ENCODE measurements at regions not wholly inside any gene's neighbourhood (a gene's known extent, or its start where the extent isn't known, plus 50 kb on each side); places are given as distances from the start of the nearest gene placed in this dataset.
"Not testable (repeated sequence)": the region's sequence is repeated elsewhere in the genome, so short reads cannot be mapped to it uniquely, and the experiment has no call there.

DNA sequence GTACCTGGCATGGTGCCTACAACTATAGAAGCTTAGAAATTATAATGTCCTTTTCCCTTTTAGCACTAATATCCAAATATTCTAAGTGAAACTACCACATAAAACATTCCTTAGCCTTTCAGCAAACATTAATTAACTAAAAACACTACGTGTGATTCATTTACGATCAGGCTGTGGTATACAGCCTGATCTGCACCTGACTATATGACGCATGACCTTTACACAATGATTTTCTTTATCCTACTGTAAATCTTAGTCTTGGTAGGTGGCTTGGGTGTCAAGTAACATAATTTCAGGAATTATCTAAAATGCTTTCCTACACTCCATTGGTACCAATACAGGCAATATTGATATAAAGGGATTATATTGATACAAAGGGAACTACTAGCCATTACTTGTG is 686.7 kb downstream of the DTWD2 start:
- Mint-ChIP-seq H3K9me3 (peaks cover 6% of the 10 kb centered on the region), H3K36me3 (no peaks in the 10 kb centered on the region), H3K27ac (no peak overlapping the region), H3K4me3 (no peak overlapping the region), H3K4me1 (ENCODE audit: low read depth in 2 of 2) (no peaks in the 10 kb centered on the region), H3K27me3 (no peaks in the 10 kb centered on the region)
- DNase-seq (ENCODE audit: low spot score) (no peak), ATAC-seq (no peak)

DNA sequence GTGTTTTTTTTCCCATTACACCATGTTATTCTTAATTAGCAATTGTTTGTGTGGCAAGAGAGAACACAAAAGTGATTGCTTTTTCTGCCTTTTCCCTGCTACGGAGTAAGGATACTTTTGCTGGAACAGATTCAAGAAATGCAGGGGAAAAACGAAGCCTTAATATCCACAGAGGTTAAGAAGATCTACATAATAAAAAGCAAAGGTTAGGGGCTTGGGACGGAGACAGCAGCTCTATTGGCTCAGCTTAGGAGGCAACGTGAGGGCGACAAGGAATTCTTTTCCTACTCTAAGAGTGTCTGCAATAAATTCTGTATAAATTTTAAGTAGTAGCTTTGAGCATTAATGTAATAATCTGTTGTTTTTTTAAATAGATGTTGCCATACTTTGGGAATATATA is 693.3 kb downstream of the DTWD2 start:
- peaks cover 13% of the 10 kb centered on the region for H3K9me3 Mint-ChIP-seq
- H3K27ac Mint-ChIP-seq, result no peak overlapping the region
- no peak overlapping the region for H3K4me3 Mint-ChIP-seq
- DNase-seq (ENCODE audit: low spot score) (no peak), ATAC-seq (no peak)
- no peaks in the 10 kb centered on the region for H3K27me3 Mint-ChIP-seq
- H3K36me3 Mint-ChIP-seq, result peaks cover 9% of the 10 kb centered on the region
- H3K4me1 Mint-ChIP-seq (ENCODE audit: low read depth in 2 of 2), result no peaks in the 10 kb centered on the region

DNA sequence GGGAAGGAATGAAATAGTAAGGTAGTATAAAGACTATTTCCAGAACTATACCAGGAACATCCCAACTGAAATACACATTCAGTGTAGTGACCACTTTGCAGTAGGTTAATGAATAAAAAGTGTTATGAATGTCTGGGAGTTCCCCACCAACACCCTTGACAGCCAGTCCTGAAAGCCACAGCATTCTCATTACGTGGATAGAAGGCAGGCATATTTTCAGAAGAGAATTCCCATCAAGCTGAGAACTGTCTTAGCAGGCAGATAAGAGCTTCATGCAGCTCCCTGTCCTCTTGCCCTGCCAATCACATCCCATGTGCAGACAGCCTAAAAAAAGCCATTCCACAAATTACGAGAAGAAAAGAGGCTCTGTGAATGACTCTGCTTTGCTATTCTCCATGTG is 695.0 kb downstream of the DTWD2 start:
- Mint-ChIP-seq H3K4me1 (ENCODE audit: low read depth in 2 of 2) (no peaks in the 10 kb centered on the region), H3K4me3 (no peak overlapping the region), H3K27ac (no peak overlapping the region), H3K27me3 (no peaks in the 10 kb centered on the region), H3K9me3 (peaks cover 16% of the 10 kb centered on the region), H3K36me3 (peaks cover 14% of the 10 kb centered on the region)
- DNase-seq (ENCODE audit: low spot score) (no peak), ATAC-seq (no peak)

DNA sequence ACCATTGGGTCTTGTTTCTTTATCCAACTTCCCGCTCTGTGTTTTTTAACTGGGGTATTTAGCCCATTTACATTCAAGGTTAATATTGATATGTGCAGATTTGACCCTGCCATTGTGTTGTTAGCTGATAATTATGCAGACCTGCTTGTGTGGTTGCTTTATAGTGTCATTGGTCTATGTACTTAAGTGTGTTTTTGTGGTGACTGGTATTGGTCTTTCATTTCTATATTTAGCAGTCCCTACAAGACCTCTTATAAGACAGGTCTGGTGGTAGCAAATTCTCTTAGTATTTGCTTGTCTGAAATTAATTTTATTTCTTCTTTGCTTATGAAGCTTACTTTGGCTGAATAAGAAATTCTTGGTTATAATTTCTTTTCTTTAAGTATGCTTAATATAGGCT is 698.1 kb downstream of the DTWD2 start:
- no peak overlapping the region for H3K4me3 Mint-ChIP-seq
- H3K27ac Mint-ChIP-seq, result no peak overlapping the region
- H3K4me1 Mint-ChIP-seq (ENCODE audit: low read depth in 2 of 2), result no peaks in the 10 kb centered on the region
- H3K36me3 Mint-ChIP-seq, result peaks cover 14% of the 10 kb centered on the region
- DNase-seq (ENCODE audit: low spot score) (no peak), ATAC-seq (no peak)
- peaks cover 27% of the 10 kb centered on the region for H3K9me3 Mint-ChIP-seq
- no peaks in the 10 kb centered on the region for H3K27me3 Mint-ChIP-seq

DNA sequence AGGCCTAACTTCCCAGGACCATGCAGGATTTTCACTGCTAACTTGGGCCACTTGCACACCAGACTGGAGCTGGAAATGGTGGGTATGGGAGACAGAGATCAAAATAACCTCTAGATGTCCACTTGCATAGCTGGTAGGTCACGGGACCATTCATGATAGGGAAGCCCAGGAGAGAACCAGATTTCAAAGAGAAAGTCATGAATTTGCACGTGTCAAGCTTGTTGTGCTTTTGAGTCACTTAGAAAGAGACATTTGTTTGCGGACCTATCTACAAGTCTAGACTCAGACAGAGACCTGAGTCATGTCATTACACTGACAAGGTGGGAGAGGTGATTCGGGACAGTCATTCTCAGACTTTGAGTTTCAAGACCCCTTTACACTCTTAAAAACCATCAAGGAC is 704.1 kb downstream of the DTWD2 start:
- H3K9me3 Mint-ChIP-seq, result peaks cover 20% of the 10 kb centered on the region
- not testable (repeated sequence) for H3K4me3 Mint-ChIP-seq; H3K36me3 Mint-ChIP-seq; DNase-seq (ENCODE audit: low spot score); H3K27ac Mint-ChIP-seq; H3K27me3 Mint-ChIP-seq; ATAC-seq; H3K4me1 Mint-ChIP-seq (ENCODE audit: low read depth in 2 of 2)

DNA sequence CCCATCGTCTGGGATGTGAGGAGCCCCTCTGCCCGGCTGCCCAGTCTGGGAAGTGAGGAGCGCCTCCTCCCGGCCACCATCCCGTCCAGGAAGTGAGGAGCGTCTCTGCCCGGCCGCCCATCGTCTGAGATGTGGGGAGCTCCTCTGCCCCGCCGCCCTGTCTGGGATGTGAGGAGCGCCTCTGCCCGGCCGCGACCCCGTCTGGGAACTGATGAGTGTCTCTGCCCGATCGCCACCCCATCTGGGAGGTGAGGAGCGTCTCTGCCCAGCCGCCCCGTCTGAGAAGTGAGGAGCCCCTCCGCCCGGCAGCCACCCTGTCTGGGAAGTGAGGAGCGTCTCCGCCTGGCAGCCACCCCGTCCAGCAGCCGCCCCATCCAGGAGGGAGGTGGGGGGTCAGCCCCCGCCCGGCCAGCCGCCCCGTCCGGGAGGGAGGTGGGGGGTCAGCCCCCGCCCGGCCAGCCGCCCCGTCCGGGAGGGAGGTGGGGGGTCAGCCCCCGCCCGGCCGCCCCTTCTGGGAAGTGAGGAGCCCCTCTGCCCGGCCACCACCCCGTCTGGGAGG is 705.8 kb downstream of the DTWD2 start:
- H3K27ac Mint-ChIP-seq; H3K4me1 Mint-ChIP-seq (ENCODE audit: low read depth in 2 of 2); H3K27me3 Mint-ChIP-seq; H3K4me3 Mint-ChIP-seq; H3K36me3 Mint-ChIP-seq; DNase-seq (ENCODE audit: low spot score); ATAC-seq: not testable (repeated sequence)
- peaks cover 17% of the 10 kb centered on the region for H3K9me3 Mint-ChIP-seq

DNA sequence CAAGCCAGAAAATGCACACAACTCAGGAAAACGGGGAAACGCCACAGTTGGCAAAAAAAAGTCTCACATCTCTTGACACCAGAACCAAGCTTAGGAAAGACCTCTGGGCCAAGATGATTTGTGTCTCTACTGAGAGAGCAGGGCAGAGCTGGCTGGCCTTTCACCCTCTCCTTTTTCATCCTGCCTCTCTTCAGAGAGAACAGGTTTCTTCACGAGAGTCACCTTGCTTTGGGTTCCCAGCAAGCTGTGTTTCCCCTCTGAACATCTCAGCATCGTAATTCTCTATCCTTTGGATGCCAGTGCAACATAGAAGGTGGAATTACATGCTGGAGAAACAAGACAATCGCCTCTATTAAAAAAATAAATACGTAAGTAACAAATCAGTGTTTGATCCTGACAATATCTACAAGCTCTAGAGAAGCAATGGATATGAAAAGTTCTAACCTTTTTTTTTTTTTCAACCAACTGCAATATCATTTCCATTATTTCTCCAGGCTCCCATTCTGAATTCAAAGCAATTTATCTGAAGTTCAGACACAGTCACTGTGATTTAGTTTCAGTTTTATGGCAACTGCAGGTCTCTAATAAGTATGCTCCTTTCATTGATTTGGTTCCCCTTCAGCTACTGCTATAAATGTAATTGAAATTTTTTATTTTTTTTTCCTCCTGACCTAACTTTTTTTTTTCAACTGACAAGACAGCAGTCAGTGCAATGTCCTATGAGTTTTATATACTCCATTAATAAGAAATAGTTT is 708.6 kb downstream of the DTWD2 start:
- H3K9me3 Mint-ChIP-seq, result peaks cover 11% of the 10 kb centered on the region
- no peak for ATAC-seq
- H3K36me3 Mint-ChIP-seq, result no peaks in the 10 kb centered on the region
- H3K4me1 Mint-ChIP-seq (ENCODE audit: low read depth in 2 of 2), result no peaks in the 10 kb centered on the region
- DNase-seq (ENCODE audit: low spot score), result no peak
- H3K27me3 Mint-ChIP-seq, result no peaks in the 10 kb centered on the region
- no peak overlapping the region for H3K4me3 Mint-ChIP-seq
- no peak overlapping the region for H3K27ac Mint-ChIP-seq

DNA sequence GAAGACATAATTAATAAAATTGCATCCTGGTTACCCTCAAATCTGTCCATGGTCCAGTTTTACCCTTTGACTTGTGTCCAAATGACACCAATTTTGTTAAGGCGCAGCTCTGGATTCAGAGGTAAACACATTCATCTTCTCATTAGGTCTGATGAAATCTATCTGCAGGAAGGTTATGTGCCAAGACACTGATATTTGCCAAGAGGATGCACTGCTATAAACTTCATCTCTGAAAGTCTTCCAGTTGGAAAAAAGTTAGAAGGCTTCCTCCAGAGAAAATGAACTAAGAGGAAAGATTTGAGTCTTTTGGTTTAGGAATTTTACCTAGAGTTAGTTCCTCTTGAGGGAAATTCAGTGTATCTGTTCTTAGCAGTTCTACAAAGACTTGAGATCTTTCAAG is 717.8 kb downstream of the DTWD2 start:
- Mint-ChIP-seq H3K4me1 (ENCODE audit: low read depth in 2 of 2) (no peaks in the 10 kb centered on the region), H3K4me3 (no peak overlapping the region), H3K9me3 (peaks cover 16% of the 10 kb centered on the region), H3K36me3 (no peaks in the 10 kb centered on the region), H3K27me3 (no peaks in the 10 kb centered on the region), H3K27ac (no peak overlapping the region)
- DNase-seq (ENCODE audit: low spot score) (no peak), ATAC-seq (no peak)

DNA sequence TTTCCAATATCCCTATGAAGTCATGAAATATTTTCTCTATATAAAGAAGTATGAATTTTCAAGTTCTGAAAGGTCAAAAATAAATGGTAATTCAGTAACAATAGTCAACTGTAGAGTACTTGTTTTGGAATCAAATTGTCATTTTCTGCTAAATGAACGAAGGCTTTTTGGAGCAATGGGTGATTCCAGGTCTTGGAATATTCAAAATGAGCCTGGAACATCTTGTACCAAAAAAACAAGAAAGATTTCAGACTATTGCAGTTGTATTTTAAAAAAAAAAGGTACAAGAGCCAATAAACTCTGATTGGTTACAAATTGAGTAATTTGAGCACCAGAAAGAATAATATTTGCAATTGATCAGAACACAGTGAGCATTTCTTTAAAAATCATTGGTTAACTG is 730.1 kb downstream of the DTWD2 start:
- Mint-ChIP-seq H3K27ac (no peak overlapping the region), H3K9me3 (peaks cover 17% of the 10 kb centered on the region), H3K27me3 (no peaks in the 10 kb centered on the region), H3K4me1 (ENCODE audit: low read depth in 2 of 2) (no peaks in the 10 kb centered on the region), H3K4me3 (no peak overlapping the region), H3K36me3 (no peaks in the 10 kb centered on the region)
- ATAC-seq (no peak), DNase-seq (ENCODE audit: low spot score) (no peak)

DNA sequence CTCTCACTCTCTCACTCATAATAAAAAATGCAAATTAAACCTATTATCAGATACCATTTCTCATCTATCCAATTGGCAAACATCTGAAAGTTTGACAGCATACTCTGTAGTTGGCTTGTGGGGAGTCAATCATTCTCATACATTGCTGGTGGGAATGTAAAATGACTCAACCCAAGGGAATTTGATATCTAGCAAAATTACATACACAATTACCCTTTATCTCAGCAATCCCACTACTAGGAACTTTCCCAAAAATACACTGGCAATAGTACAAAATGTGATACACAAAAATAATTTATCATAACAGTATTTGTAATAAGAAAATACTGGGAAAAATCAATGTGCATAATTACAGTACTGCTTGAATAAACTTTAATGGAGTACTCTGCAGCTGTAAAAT is 731.3 kb downstream of the DTWD2 start:
- H3K36me3 Mint-ChIP-seq, result no peaks in the 10 kb centered on the region
- ATAC-seq (no peak), DNase-seq (ENCODE audit: low spot score) (no peak)
- H3K4me3 Mint-ChIP-seq, result no peak overlapping the region
- H3K9me3 Mint-ChIP-seq, result peaks cover 14% of the 10 kb centered on the region
- H3K27me3 Mint-ChIP-seq, result no peaks in the 10 kb centered on the region
- H3K27ac Mint-ChIP-seq, result no peak overlapping the region
- no peaks in the 10 kb centered on the region for H3K4me1 Mint-ChIP-seq (ENCODE audit: low read depth in 2 of 2)

DNA sequence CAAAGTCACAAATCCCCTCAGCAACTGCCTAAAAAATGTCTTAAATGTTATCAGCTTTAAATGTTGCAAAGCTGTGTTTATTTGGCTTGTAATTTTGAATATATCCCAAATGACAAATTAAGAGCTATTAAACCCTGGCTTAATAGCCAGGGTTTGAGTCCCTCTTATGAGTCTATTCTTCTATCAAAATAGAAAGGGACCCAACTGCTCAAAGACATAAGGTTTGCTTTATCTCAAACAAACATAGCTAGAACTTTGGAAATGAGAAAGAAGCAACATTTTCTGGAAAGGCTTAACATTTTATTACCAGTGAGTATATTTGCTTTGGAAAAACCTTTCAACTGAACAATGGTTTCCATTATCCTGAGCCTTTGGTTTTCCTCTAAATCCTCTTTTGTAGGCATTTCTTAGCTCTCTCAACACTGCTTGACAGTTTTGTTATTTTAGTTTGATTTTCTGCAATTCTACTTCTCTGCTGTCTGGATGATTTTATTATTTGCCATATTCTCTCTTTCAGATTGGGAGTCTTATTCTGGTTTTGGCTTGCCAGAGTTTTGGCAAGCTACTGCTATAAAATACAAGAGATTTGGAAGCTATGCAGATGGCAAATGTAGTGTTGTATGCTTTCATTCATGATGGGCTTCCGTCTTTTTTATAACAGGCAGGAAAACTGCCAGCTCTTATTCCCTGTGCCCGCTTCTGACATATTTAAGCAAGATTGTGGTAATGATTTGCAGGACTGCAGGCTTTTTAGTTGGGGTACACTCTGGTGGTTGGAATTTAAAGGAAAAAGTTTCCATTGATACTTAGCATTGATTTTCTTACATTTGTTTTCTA is 734.9 kb downstream of the DTWD2 start:
- Mint-ChIP-seq H3K27me3 (no peaks in the 10 kb centered on the region), H3K9me3 (peaks cover 21% of the 10 kb centered on the region), H3K27ac (no peak overlapping the region), H3K36me3 (peaks cover 15% of the 10 kb centered on the region), H3K4me3 (no peak overlapping the region), H3K4me1 (ENCODE audit: low read depth in 2 of 2) (no peaks in the 10 kb centered on the region)
- ATAC-seq (no peak), DNase-seq (ENCODE audit: low spot score) (no peak)

DNA sequence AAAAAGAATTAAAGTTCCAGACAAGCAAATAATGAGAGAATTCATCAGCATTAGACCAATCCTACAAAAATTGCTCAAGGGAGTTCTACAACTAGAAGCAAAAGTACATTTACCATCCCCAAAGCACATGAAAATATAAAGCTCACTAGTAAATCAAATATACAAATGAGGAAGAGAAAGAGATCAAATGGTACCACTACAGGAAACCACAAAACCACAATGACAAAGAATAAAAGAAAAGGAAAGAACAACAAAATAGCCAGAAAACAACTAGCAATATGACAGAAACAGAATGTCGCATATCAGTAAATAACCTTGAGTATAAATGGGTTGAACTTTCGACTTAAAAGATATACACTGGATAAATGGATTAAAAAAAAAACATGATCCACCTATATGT is 739.0 kb downstream of the DTWD2 start:
- Mint-ChIP-seq H3K4me3 (no peak overlapping the region), H3K27ac (no peak overlapping the region), H3K36me3 (peaks cover 20% of the 10 kb centered on the region), H3K4me1 (ENCODE audit: low read depth in 2 of 2) (no peaks in the 10 kb centered on the region), H3K9me3 (peaks cover 17% of the 10 kb centered on the region), H3K27me3 (no peaks in the 10 kb centered on the region)
- ATAC-seq (no peak), DNase-seq (ENCODE audit: low spot score) (no peak)

DNA sequence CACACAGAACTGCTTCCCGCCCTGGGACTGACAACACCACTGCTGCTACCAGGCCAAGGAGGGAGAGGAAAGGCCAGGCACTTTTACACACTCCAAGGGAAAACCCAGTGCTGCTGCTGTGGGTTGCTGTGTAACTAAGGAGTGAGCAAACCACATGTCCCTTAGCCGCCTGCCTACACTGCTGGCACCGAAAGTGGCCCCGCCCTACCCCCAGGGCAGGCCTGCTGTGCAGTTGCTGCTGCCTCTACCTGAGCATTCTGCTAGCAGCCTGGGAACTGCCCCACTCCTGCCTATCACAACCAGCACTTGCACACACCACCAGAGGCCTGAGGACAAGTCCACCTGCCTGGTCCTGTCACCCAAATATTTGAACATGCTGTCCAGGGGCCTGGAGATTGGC is 740.9 kb downstream of the DTWD2 start:
- DNase-seq (ENCODE audit: low spot score) (no peak), ATAC-seq (no peak)
- Mint-ChIP-seq H3K4me3 (no peak overlapping the region), H3K27ac (no peak overlapping the region), H3K36me3 (peaks cover 20% of the 10 kb centered on the region), H3K9me3 (peaks cover 19% of the 10 kb centered on the region), H3K4me1 (ENCODE audit: low read depth in 2 of 2) (no peaks in the 10 kb centered on the region), H3K27me3 (no peaks in the 10 kb centered on the region)

DNA sequence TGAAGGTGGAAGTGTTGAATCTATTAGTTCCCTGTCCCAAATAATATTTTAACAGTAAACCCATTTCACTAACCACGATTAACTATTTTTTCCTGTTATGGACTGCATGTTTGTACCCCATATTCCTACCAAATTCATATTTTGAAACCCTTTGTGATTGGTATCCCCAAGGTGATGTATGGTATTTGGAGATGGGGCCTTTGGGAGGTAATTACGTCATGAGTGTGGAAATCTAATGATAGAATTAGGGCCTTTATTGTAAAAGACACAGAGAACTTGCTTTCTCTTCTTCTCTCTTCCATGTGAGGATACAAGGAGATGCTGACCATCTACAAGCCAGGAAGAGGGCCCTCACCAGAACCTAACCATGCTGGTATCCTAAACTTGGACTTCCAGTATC is 744.7 kb downstream of the DTWD2 start:
- DNase-seq (ENCODE audit: low spot score), result no peak
- Mint-ChIP-seq H3K27me3 (no peaks in the 10 kb centered on the region), H3K4me3 (no peak overlapping the region), H3K4me1 (ENCODE audit: low read depth in 2 of 2) (no peaks in the 10 kb centered on the region), H3K27ac (no peak overlapping the region), H3K9me3 (peaks cover 15% of the 10 kb centered on the region), H3K36me3 (peaks cover 6% of the 10 kb centered on the region)
- ATAC-seq, result no peak
